ENCODE measurements at regions not wholly inside any gene's neighbourhood (a gene's known extent, or its start where the extent isn't known, plus 50 kb on each side); places are given as distances from the start of the nearest gene placed in this dataset.

- TF ChIP-seq POLR2A (IDR thresholded peaks at IDR 0.05) (no peak), CTCF (IDR thresholded peaks at IDR 0.05) (no peak)
Measured at GRCh38 chr1:82398357-82398756, 597.6 kb downstream of the ADGRL2 start.

Measured in uterus (tissue), 2 donors.